Neural progenitor cell (in vitro differentiated cells): ENCODE measurements at regions not wholly inside any gene's neighbourhood (a gene's known extent, or its start where the extent isn't known, plus 50 kb on each side); places are given as distances from the start of the nearest gene placed in this dataset.

Source experiments
- CTCF ChIP-seq: fragments of 200-600 bp; sonication (generic); IDR thresholded peaks from 2 replicates; pipeline ENCODE4 v1.5.1; 2017; ENCODE audit warnings: antibody characterized with exemption, mild to moderate bottlenecking
- EZH2 ChIP-seq: fragments of 200-600 bp; sonication (generic); IDR thresholded peaks from 2 replicates; pipeline ENCODE4 v1.6.1; 2017; ENCODE audit warnings: antibody characterized with exemption, mild to moderate bottlenecking, moderate library complexity
- EZH2phosphoT487 ChIP-seq: fragments of 200-600 bp; sonication (generic); IDR thresholded peaks from 2 replicates; pipeline ENCODE4 v1.6.1; 2017; ENCODE audit warnings: antibody characterized with exemption

GRCh38 chr21:39094087-39094780, 89.0 kb downstream of the PSMG1 start:
- TF ChIP-seq CTCF (no peak), EZH2 (no peak), EZH2phosphoT487 (no peak)
